Astrocyte (in vitro differentiated cells and primary cell): ENCODE measurements at regions not wholly inside any gene's neighbourhood (a gene's known extent, or its start where the extent isn't known, plus 50 kb on each side); places are given as distances from the start of the nearest gene placed in this dataset.

Source experiments
- DNase-seq: peaks from one replicate; pipeline ENCODE4 v3.0.0-alpha.2; 2010; ENCODE audit warnings: low read depth
- FAIRE-seq: peaks from 2 replicates; lab custom pipeline; 2011; peaks lifted over from hg19 to GRCh38; lab: Jason Lieb, UNC
- H2AFZ ChIP-seq: 2 replicates; pipeline ENCODE4 v1.6.0; 2012; ENCODE audit warnings: low read depth, low read length, inconsistent platforms
- H3K27ac ChIP-seq: 2 replicates; pipeline ENCODE4 v1.5.1; 2011; ENCODE audit warnings: low read depth, low read length, inconsistent platforms
- H3K27me3 ChIP-seq: 2 replicates; pipeline ENCODE4 v1.6.0; 2011; ENCODE audit warnings: low read length, inconsistent platforms; ENCODE audit not compliant: insufficient read depth
- H3K36me3 ChIP-seq: 2 replicates; pipeline ENCODE4 v1.5.1; 2011; ENCODE audit warnings: low read length, inconsistent platforms; ENCODE audit not compliant: insufficient read depth
- H3K4me1 ChIP-seq: 2 replicates; pipeline ENCODE4 v1.5.1; 2011; ENCODE audit warnings: low read length, inconsistent platforms; ENCODE audit not compliant: insufficient read depth
- H3K4me2 ChIP-seq: 2 replicates; pipeline ENCODE4 v1.6.0; 2012; ENCODE audit warnings: low read length, inconsistent platforms
- H3K4me3 ChIP-seq: 2 replicates; pipeline ENCODE4 v1.5.1; 2011; ENCODE audit warnings: low read depth, mild to moderate bottlenecking, low read length, inconsistent platforms; ENCODE audit not compliant: insufficient read depth
- H3K79me2 ChIP-seq: 2 replicates; pipeline ENCODE4 v1.6.0; 2012; ENCODE audit warnings: mild to moderate bottlenecking, low read length, inconsistent platforms; ENCODE audit not compliant: insufficient read depth
- H3K9ac ChIP-seq: 2 replicates; pipeline ENCODE4 v1.6.0; 2012; ENCODE audit warnings: mild to moderate bottlenecking, low read length, inconsistent platforms
- H3K9me3 ChIP-seq: 2 replicates; pipeline ENCODE4 v1.5.1; 2012; ENCODE audit warnings: low read depth, mild to moderate bottlenecking, low read length, inconsistent platforms; ENCODE audit not compliant: insufficient read depth
- H4K20me1 ChIP-seq: 2 replicates; pipeline ENCODE4 v1.6.0; 2012; ENCODE audit warnings: low read length, inconsistent platforms; ENCODE audit not compliant: insufficient read depth
- H3K27ac Mint-ChIP-seq: one replicate; pipeline ENCODE4 v1.8.0; 2021; ENCODE audit warnings: mild to moderate bottlenecking, mixed read lengths; ENCODE audit not compliant: unreplicated experiment
- H3K27me3 Mint-ChIP-seq: one replicate; pipeline ENCODE4 v1.8.0; 2021; ENCODE audit warnings: low read depth, mixed read lengths; ENCODE audit not compliant: unreplicated experiment
- H3K36me3 Mint-ChIP-seq: one replicate; pipeline ENCODE4 v1.8.0; 2021; ENCODE audit warnings: low read depth, mixed read lengths; ENCODE audit not compliant: unreplicated experiment
- H3K4me1 Mint-ChIP-seq: one replicate; pipeline ENCODE4 v1.8.0; 2021; ENCODE audit warnings: low read depth, mixed read lengths; ENCODE audit not compliant: unreplicated experiment
- H3K4me3 Mint-ChIP-seq: one replicate; pipeline ENCODE4 v1.8.0; 2021; ENCODE audit warnings: mild to moderate bottlenecking, moderate library complexity, mixed read lengths; ENCODE audit not compliant: unreplicated experiment
- H3K9me3 Mint-ChIP-seq: one replicate; pipeline ENCODE4 v1.8.0; 2021; ENCODE audit warnings: mild to moderate bottlenecking, mixed read lengths; ENCODE audit not compliant: unreplicated experiment
- EZH2 ChIP-seq: IDR thresholded peaks from 2 replicates; pipeline ENCODE4 v1.6.1; 2012; ENCODE audit warnings: mild to moderate bottlenecking, low read length, inconsistent platforms; ENCODE audit not compliant: insufficient read depth
- TF ChIP-seq, protein P1 (sequence below): IDR thresholded peaks from 2 replicates; pipeline ENCODE4 v1.5.1; 2011; ENCODE audit warnings: low read depth, mild to moderate bottlenecking, inconsistent platforms, low read length, moderate library complexity; ENCODE audit not compliant: insufficient read depth

DNA sequence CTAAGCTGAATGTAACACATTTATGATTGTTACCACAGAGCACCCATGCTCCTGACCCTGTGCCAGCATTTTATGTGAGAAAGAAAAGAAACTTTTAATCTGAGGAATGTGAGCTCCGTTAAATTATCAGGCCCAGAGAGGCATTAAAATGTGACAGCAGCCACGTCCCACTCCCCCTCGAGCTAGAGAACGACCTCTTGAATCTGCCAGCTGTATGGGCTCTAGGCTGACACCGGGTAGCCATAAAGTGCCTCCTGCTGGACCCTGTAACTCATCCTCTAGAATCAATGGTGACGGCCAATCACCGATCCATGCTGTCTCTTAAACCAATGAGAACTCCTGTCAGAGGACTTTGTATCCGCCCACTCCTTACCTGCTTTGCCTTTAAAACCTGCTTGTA is 110.2 kb upstream of the ADRA2C start:
- DNase-seq (no peak), FAIRE-seq (no peak)
- H3K4me1 Mint-ChIP-seq: no peaks in the 10 kb centered on the region
- H3K27me3 Mint-ChIP-seq: peaks cover 78% of the 10 kb centered on the region
- H3K27ac Mint-ChIP-seq: no peak overlapping the region
- Histone ChIP-seq H3K9me3 (no peaks in the 10 kb centered on the region), H3K4me3 (no peak overlapping the region), H4K20me1 (no peaks in the 10 kb centered on the region), H3K79me2 (no peaks in the 10 kb centered on the region), H3K27me3 (peaks cover 6% of the 10 kb centered on the region), H3K4me1 (peaks cover 10% of the 10 kb centered on the region), H2AFZ (no peak overlapping the region), H3K27ac (no peak overlapping the region), H3K4me2 (no peak overlapping the region), H3K9ac (no peak overlapping the region), H3K36me3 (no peaks in the 10 kb centered on the region)
- H3K4me3 Mint-ChIP-seq: no peak overlapping the region
- H3K9me3 Mint-ChIP-seq: no peaks in the 10 kb centered on the region
- H3K36me3 Mint-ChIP-seq: no peaks in the 10 kb centered on the region
- TF ChIP-seq EZH2: no peak
- TF ChIP-seq, protein P1, sequence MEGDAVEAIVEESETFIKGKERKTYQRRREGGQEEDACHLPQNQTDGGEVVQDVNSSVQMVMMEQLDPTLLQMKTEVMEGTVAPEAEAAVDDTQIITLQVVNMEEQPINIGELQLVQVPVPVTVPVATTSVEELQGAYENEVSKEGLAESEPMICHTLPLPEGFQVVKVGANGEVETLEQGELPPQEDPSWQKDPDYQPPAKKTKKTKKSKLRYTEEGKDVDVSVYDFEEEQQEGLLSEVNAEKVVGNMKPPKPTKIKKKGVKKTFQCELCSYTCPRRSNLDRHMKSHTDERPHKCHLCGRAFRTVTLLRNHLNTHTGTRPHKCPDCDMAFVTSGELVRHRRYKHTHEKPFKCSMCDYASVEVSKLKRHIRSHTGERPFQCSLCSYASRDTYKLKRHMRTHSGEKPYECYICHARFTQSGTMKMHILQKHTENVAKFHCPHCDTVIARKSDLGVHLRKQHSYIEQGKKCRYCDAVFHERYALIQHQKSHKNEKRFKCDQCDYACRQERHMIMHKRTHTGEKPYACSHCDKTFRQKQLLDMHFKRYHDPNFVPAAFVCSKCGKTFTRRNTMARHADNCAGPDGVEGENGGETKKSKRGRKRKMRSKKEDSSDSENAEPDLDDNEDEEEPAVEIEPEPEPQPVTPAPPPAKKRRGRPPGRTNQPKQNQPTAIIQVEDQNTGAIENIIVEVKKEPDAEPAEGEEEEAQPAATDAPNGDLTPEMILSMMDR: no peak

DNA sequence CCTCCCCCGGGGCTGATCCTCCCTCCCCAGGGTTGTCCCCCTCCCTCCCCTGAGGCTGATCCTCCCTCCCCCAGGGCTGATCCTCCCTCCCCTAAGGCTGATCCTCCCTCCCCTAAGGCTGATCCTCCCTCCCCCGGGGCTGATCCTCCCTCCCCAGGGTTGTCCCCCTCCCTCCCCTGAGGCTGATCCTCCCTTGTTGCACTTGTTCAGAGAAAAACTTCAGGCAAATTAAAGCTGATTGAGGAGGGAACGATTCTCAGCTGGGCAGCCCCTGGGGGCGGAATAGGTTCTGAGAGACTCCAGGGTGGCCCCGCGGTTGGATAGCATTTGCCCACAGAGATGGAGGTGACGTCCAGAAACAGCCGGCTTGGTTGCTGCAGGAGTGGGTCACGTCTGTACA is 110.7 kb upstream of the ADRA2C start:
- Mint-ChIP-seq H3K4me3 (no peak overlapping the region), H3K36me3 (no peaks in the 10 kb centered on the region), H3K9me3 (peaks cover 4% of the 10 kb centered on the region), H3K27me3 (peaks cover 77% of the 10 kb centered on the region), H3K27ac (no peak overlapping the region), H3K4me1 (no peaks in the 10 kb centered on the region)
- Histone ChIP-seq H3K4me3 (no peak overlapping the region), H2AFZ (no peak overlapping the region), H3K9ac (no peak overlapping the region), H3K36me3 (no peaks in the 10 kb centered on the region), H3K4me1 (peaks cover 10% of the 10 kb centered on the region), H3K9me3 (no peaks in the 10 kb centered on the region), H3K4me2 (no peak overlapping the region), H3K27me3 (peaks cover 5% of the 10 kb centered on the region), H3K27ac (no peak overlapping the region), H3K79me2 (no peaks in the 10 kb centered on the region), H4K20me1 (no peaks in the 10 kb centered on the region)
- FAIRE-seq (no peak), DNase-seq (no peak)
- TF ChIP-seq, protein P1: no peak
- TF ChIP-seq EZH2: no peak

DNA sequence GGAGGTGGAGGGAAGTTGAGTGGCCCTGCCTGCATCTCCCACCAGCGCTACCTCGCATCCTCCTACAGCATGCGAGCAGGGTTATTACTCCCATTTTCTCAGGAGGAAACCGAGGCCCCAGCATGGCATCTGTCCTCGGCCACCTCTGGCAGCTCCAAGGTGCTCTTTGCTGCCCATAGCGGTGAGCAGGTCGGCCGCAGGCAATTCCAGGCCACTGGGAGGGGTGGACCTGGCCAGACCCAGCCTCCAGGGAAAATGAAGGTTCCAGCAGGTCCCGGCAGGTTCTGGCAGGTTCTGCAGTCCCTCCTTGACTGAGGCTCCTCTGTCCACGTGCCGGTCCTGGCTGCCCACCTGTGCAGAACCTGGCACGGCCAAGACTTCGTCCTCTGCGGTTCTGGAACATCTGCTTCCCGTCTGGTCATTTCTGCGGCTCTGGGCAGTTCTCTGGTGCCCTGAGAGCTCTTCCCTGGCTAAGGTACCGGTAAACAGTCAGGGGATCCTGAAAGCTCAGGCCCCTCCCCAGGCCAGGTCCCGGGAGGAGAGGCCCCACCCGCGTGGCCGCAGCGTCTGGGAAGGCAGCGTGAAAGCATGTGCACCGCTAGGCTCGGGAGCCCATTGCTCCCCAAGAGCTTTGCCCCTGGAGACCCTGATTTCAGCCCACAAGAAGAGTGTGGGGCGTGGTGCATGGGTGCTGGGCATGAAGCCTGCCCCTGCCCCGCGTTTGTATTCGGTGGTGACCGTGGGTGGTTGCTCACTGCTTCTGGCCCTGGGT is 112.0 kb upstream of the ADRA2C start:
- peaks cover 6% of the 10 kb centered on the region for H3K9me3 Mint-ChIP-seq
- FAIRE-seq (no peak), DNase-seq (no peak)
- H3K4me1 ChIP-seq: peaks cover 10% of the 10 kb centered on the region
- H4K20me1 ChIP-seq: no peaks in the 10 kb centered on the region
- no peak overlapping the region for H3K9ac ChIP-seq
- no peaks in the 10 kb centered on the region for H3K36me3 Mint-ChIP-seq
- TF ChIP-seq EZH2: no peak
- TF ChIP-seq, protein P1: no peak
- H3K27ac ChIP-seq: no peak overlapping the region
- no peaks in the 10 kb centered on the region for H3K9me3 ChIP-seq
- H3K27me3 ChIP-seq: peaks cover 2% of the 10 kb centered on the region
- H3K27me3 Mint-ChIP-seq: peaks cover 78% of the 10 kb centered on the region
- H3K4me3 ChIP-seq: no peak overlapping the region
- H3K36me3 ChIP-seq: no peaks in the 10 kb centered on the region
- H3K4me3 Mint-ChIP-seq: no peak overlapping the region
- H3K79me2 ChIP-seq: no peaks in the 10 kb centered on the region
- H2AFZ ChIP-seq: no peak overlapping the region
- H3K4me1 Mint-ChIP-seq: no peaks in the 10 kb centered on the region
- no peak overlapping the region for H3K4me2 ChIP-seq
- no peak overlapping the region for H3K27ac Mint-ChIP-seq
